ENCODE measurements at regions not wholly inside any gene's neighbourhood (a gene's known extent, or its start where the extent isn't known, plus 50 kb on each side); places are given as distances from the start of the nearest gene placed in this dataset.

- TF ChIP-seq ARID4A (CRISPR knock-in tag; IDR thresholded peaks at IDR 0.05; ENCODE audit: borderline replicate concordance) (no peak), EP300 (IDR thresholded peaks at IDR 0.05; ENCODE audit: low read depth in 2 of 2, low read length in 2 of 2) (no peak), EP300 (CRISPR knock-in tag; IDR thresholded peaks at IDR 0.05; ENCODE audit: borderline replicate concordance) (no peak), ATF3 (CRISPR knock-in tag; IDR thresholded peaks at IDR 0.05) (no peak), E2F1 (CRISPR knock-in tag; IDR thresholded peaks at IDR 0.05) (no peak), SOX13 (IDR thresholded peaks at IDR 0.05) (no peak), SOX13 (CRISPR knock-in tag; conservative IDR thresholded peaks at IDR 0.05 in 1 of 2, IDR thresholded peaks at IDR 0.05 in 1 of 2) (no peak)
Observed at GRCh38 chr2:204110751-204111516, 174.4 kb downstream of the ICOS start (continued).
